Heart left ventricle (tissue), 13 donors: ENCODE measurements at regions not wholly inside any gene's neighbourhood (a gene's known extent, or its start where the extent isn't known, plus 50 kb on each side); places are given as distances from the start of the nearest gene placed in this dataset.
"Not testable (repeated sequence)": the region's sequence is repeated elsewhere in the genome, so short reads cannot be mapped to it uniquely, and the experiment has no call there.

Experiments used
- POLR2A ChIP-seq, 2 donors: fragments of 450-650 bp; IDR thresholded peaks; one replicate each; pipeline ENCODE4 v1.6.1; 2017; ENCODE audit warnings: antibody characterized with exemption in 2 of 2, mild to moderate bottlenecking in 2 of 2, moderate library complexity in 2 of 2
- TF ChIP-seq, protein P1 (sequence below), 12 donors: fragments of 200-600 bp; sonication (generic) in 4 of 12; IDR thresholded peaks; one replicate each; pipeline versions ENCODE4 v1.5.0 to v1.8.0; 2018 to 2022; ENCODE audit warnings: antibody characterized with exemption in 12 of 12, mild to moderate bottlenecking in 5 of 12
- donor health status: ischemic (EF 13 %, LVEDD 7.1; RV severe dilation, severe dysfunction).
- donor health status: DM: no; HTN: yes; CAD: no.
- donor health status: DM: no; HTN: no; CAD: no.
- donor health status: ischemic (EF 25% LVEDD 6.9; RV normal size, moderate dysfunction).
- donor health status: ischemic (EF 25% LVEDD 5.7; RV mildly dilated, moderate dysfunction).
- donor health status: ischemic (EF 35%, LVEDD 5.7; RV mildly dilated, moderate dysfunction).
- donor health status: nonischemic (EF 11% LVEDD 7.7; RV severe dilation, severe dysfunction).
- donor health status: DM: yes; HTN: yes; CAD: no.
- donor health status: PGD.
- donor health status: ischemic (EF 29% LVEDD 5.4; RV normal size, mild dysfunction).
- donor health status: nonischemic (EF 23%, LVEDD 6.1; RV moderate dilation, normal function).

DNA sequence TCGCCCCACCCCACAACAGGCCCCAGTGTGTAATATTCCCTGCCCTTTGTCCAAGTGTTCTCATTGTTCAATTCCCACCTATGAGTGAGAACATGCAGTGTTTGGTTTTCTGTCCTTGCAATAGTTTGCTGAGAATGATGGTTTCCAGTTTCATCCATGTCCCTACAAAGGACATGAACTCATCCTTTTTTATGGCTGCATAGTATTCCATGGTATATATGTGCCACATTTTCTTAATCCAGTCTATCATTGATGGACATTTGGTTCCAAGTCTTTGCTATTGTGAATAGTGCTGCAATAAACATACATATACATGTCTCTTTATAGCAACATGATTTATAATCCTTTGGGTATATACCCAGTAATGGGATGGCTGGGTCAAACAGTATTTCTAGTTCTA is 132.7 kb downstream of the SNX10 start:
- TF ChIP-seq, protein P1, sequence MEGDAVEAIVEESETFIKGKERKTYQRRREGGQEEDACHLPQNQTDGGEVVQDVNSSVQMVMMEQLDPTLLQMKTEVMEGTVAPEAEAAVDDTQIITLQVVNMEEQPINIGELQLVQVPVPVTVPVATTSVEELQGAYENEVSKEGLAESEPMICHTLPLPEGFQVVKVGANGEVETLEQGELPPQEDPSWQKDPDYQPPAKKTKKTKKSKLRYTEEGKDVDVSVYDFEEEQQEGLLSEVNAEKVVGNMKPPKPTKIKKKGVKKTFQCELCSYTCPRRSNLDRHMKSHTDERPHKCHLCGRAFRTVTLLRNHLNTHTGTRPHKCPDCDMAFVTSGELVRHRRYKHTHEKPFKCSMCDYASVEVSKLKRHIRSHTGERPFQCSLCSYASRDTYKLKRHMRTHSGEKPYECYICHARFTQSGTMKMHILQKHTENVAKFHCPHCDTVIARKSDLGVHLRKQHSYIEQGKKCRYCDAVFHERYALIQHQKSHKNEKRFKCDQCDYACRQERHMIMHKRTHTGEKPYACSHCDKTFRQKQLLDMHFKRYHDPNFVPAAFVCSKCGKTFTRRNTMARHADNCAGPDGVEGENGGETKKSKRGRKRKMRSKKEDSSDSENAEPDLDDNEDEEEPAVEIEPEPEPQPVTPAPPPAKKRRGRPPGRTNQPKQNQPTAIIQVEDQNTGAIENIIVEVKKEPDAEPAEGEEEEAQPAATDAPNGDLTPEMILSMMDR (IDR thresholded peaks at IDR 0.05): not testable (repeated sequence)
- TF ChIP-seq POLR2A (IDR thresholded peaks at IDR 0.05): not testable (repeated sequence)
